GM12891 (cell line): ENCODE measurements at regions not wholly inside any gene's neighbourhood (a gene's known extent, or its start where the extent isn't known, plus 50 kb on each side); places are given as distances from the start of the nearest gene placed in this dataset.

Experiments used
- POLR2A ChIP-seq: IDR thresholded peaks from 2 replicates; pipeline ENCODE4 v1.6.1; 2011; ENCODE audit warnings: low read depth, low read length, control low read depth
- POLR2AphosphoS5 ChIP-seq: IDR thresholded peaks from 2 replicates; pipeline ENCODE4 v1.6.1; 2011; ENCODE audit warnings: low read depth, low read length, control low read depth
- POU2F2 ChIP-seq: IDR thresholded peaks from 2 replicates; pipeline ENCODE4 v1.6.1; 2011; ENCODE audit warnings: low read depth, mild to moderate bottlenecking, control low read depth, low read length, moderate library complexity
- TAF1 ChIP-seq: IDR thresholded peaks from 2 replicates; pipeline ENCODE4 v1.6.1; 2011; ENCODE audit warnings: low read depth, low read length, control low read depth

GRCh38 chr5:145246379-145246778, 588.8 kb downstream of the PRELID2 start:
- TF ChIP-seq POLR2AphosphoS5 (no peak), TAF1 (no peak), POLR2A (no peak), POU2F2 (no peak)
